ENCODE measurements at regions not wholly inside any gene's neighbourhood (a gene's known extent, or its start where the extent isn't known, plus 50 kb on each side); places are given as distances from the start of the nearest gene placed in this dataset.

GRCh38 chr2:43163584-43164270 lies 62.7 kb downstream of the ZFP36L2 start:
- TF ChIP-seq, protein P1, sequence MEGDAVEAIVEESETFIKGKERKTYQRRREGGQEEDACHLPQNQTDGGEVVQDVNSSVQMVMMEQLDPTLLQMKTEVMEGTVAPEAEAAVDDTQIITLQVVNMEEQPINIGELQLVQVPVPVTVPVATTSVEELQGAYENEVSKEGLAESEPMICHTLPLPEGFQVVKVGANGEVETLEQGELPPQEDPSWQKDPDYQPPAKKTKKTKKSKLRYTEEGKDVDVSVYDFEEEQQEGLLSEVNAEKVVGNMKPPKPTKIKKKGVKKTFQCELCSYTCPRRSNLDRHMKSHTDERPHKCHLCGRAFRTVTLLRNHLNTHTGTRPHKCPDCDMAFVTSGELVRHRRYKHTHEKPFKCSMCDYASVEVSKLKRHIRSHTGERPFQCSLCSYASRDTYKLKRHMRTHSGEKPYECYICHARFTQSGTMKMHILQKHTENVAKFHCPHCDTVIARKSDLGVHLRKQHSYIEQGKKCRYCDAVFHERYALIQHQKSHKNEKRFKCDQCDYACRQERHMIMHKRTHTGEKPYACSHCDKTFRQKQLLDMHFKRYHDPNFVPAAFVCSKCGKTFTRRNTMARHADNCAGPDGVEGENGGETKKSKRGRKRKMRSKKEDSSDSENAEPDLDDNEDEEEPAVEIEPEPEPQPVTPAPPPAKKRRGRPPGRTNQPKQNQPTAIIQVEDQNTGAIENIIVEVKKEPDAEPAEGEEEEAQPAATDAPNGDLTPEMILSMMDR (IDR thresholded peaks at IDR 0.05; ENCODE audit: low read depth, low read length): no peak
- no peak for TF ChIP-seq POLR2A (IDR thresholded peaks at IDR 0.05; ENCODE audit: extremely low read depth, insufficient read length)
- no peak for TF ChIP-seq MYC (IDR thresholded peaks at IDR 0.05; ENCODE audit: low read depth, low read length)
